ENCODE measurements at regions not wholly inside any gene's neighbourhood (a gene's known extent, or its start where the extent isn't known, plus 50 kb on each side); places are given as distances from the start of the nearest gene placed in this dataset.

GRCh38 chr20:12638633-12639312, 370.0 kb upstream of the SPTLC3 start:
- no peak for FAIRE-seq
- Histone ChIP-seq H3K4me3 (no peak overlapping the region), H3K9ac (ENCODE audit: insufficient read depth in 1 of 2, low read depth in 2 of 2, low read length in 2 of 2) (no peak overlapping the region), H3K9me3 (replicated peaks; ENCODE audit: control insufficient read depth, insufficient read depth, low read depth, low read length) (no peaks in the 10 kb centered on the region), H3K27ac (ENCODE audit: extremely low read depth, low read depth, low read length) (no peak overlapping the region), H3K27me3 (ENCODE audit: control insufficient read depth in 2 of 2, insufficient read depth in 2 of 2, low read length in 2 of 2) (no peaks in the 10 kb centered on the region), H3K4me2 (ENCODE audit: insufficient read depth, low read length) (no peak overlapping the region), H2AFZ (ENCODE audit: low read depth, low read length) (no peak overlapping the region), H3K9me1 (ENCODE audit: control insufficient read depth, insufficient read depth, low read length) (no peaks in the 10 kb centered on the region), H4K20me1 (replicated peaks; ENCODE audit: control insufficient read depth, insufficient read depth, low read length) (no peaks in the 10 kb centered on the region), H3K36me3 (ENCODE audit: control insufficient read depth, insufficient read depth, low read length) (no peaks in the 10 kb centered on the region), H3K79me2 (ENCODE audit: control insufficient read depth, insufficient read depth, low read length) (no peaks in the 10 kb centered on the region), H3K4me1 (replicated peaks in 1 of 2; ENCODE audit: control insufficient read depth in 2 of 2, insufficient read depth in 2 of 2, low read length in 2 of 2) (no peaks in the 10 kb centered on the region)
- TF ChIP-seq ZNF830 (CRISPR knock-in tag; IDR thresholded peaks at IDR 0.05) (no peak), MTA1 (IDR thresholded peaks at IDR 0.05; ENCODE audit: borderline replicate concordance) (no peak), ZBED1 (IDR thresholded peaks at IDR 0.05) (no peak), ZNF174 (CRISPR knock-in tag; IDR thresholded peaks at IDR 0.05) (no peak), DMBX1 (CRISPR knock-in tag; IDR thresholded peaks at IDR 0.05; ENCODE audit: borderline replicate concordance) (no peak), ZNF764 (CRISPR knock-in tag; IDR thresholded peaks at IDR 0.05; ENCODE audit: low read depth) (no peak), POLR2AphosphoS2 (IDR thresholded peaks at IDR 0.05; ENCODE audit: low read length) (no peak), NCOA2 (IDR thresholded peaks at IDR 0.05; ENCODE audit: partially characterized antibody in 2 of 2) (no peak), ZNF586 (CRISPR knock-in tag; conservative IDR thresholded peaks at IDR 0.05) (no peak), RFX1 (IDR thresholded peaks at IDR 0.05) (no peak), NFXL1 (CRISPR knock-in tag; IDR thresholded peaks at IDR 0.05) (no peak), PML (IDR thresholded peaks at IDR 0.05; ENCODE audit: low read length) (no peak), THRA (IDR thresholded peaks at IDR 0.05) (no peak), FOS (IDR thresholded peaks at IDR 0.05; ENCODE audit: extremely low read depth, insufficient read length) (no peak), MECOM (CRISPR knock-in tag; IDR thresholded peaks at IDR 0.05) (no peak), SAFB2 (IDR thresholded peaks at IDR 0.05; ENCODE audit: borderline replicate concordance, low read depth, low read length, severe bottlenecking) (no peak)
- TF ChIP-seq, protein P1, sequence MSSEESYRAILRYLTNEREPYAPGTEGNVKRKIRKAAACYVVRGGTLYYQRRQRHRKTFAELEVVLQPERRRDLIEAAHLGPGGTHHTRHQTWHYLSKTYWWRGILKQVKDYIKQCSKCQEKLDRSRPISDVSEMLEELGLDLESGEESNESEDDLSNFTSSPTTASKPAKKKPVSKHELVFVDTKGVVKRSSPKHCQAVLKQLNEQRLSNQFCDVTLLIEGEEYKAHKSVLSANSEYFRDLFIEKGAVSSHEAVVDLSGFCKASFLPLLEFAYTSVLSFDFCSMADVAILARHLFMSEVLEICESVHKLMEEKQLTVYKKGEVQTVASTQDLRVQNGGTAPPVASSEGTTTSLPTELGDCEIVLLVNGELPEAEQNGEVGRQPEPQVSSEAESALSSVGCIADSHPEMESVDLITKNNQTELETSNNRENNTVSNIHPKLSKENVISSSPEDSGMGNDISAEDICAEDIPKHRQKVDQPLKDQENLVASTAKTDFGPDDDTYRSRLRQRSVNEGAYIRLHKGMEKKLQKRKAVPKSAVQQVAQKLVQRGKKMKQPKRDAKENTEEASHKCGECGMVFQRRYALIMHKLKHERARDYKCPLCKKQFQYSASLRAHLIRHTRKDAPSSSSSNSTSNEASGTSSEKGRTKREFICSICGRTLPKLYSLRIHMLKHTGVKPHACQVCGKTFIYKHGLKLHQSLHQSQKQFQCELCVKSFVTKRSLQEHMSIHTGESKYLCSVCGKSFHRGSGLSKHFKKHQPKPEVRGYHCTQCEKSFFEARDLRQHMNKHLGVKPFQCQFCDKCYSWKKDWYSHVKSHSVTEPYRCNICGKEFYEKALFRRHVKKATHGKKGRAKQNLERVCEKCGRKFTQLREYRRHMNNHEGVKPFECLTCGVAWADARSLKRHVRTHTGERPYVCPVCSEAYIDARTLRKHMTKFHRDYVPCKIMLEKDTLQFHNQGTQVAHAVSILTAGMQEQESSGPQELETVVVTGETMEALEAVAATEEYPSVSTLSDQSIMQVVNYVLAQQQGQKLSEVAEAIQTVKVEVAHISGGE (CRISPR knock-in tag; IDR thresholded peaks at IDR 0.05), result no peak
- TF ChIP-seq, protein P2, sequence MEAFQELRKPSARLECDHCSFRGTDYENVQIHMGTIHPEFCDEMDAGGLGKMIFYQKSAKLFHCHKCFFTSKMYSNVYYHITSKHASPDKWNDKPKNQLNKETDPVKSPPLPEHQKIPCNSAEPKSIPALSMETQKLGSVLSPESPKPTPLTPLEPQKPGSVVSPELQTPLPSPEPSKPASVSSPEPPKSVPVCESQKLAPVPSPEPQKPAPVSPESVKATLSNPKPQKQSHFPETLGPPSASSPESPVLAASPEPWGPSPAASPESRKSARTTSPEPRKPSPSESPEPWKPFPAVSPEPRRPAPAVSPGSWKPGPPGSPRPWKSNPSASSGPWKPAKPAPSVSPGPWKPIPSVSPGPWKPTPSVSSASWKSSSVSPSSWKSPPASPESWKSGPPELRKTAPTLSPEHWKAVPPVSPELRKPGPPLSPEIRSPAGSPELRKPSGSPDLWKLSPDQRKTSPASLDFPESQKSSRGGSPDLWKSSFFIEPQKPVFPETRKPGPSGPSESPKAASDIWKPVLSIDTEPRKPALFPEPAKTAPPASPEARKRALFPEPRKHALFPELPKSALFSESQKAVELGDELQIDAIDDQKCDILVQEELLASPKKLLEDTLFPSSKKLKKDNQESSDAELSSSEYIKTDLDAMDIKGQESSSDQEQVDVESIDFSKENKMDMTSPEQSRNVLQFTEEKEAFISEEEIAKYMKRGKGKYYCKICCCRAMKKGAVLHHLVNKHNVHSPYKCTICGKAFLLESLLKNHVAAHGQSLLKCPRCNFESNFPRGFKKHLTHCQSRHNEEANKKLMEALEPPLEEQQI (IDR thresholded peaks at IDR 0.05), result no peak
- in situ Hi-C loops (cut with MboI) (no loop called here), intact Hi-C loops (cut with micrococcal nuclease) (no loop called here)
- ChIA-PET CTCF (ENCODE audit: low intra/inter-chr PET ratio) (no interaction called here), POLR2A (no interaction called here)
- no peak for DNase-seq (ENCODE audit: extremely low read depth in 1 of 4, low spot score in 3 of 4)
- BruUV-seq (replicated peaks), result no TSS peak
- no peak for ATAC-seq
- 0% methylated on average over 4 of the region's 7 CpGs for WGBS (ENCODE audit: insufficient coverage, low coverage, missing lambda C conversion rate)
